ENCODE measurements at regions not wholly inside any gene's neighbourhood (a gene's known extent, or its start where the extent isn't known, plus 50 kb on each side); places are given as distances from the start of the nearest gene placed in this dataset.

- Histone ChIP-seq H4K20me1 (ENCODE audit: insufficient read depth, low read length) (no peaks in the 10 kb centered on the region), H3K9ac (ENCODE audit: low read length) (no peak overlapping the region), H3K4me1 (ENCODE audit: low read length) (no peaks in the 10 kb centered on the region), H3K36me3 (replicated peaks; ENCODE audit: insufficient read depth, low read length) (no peaks in the 10 kb centered on the region), H3K79me2 (ENCODE audit: low read length) (no peaks in the 10 kb centered on the region), H3K27ac (ENCODE audit: low read length) (no peak overlapping the region), H3K27me3 (replicated peaks; ENCODE audit: insufficient read depth, low read length) (no peaks in the 10 kb centered on the region), H3K4me2 (ENCODE audit: low read depth, low read length) (no peak overlapping the region), H3K9me3 (replicated peaks; ENCODE audit: insufficient read depth, low read length) (no peaks in the 10 kb centered on the region), H3K9me2 (replicated peaks; ENCODE audit: insufficient read depth, low read length) (no peaks in the 10 kb centered on the region), H3F3A (ENCODE audit: insufficient read depth, low read length) (no peaks in the 10 kb centered on the region), H2AFZ (ENCODE audit: low read length) (no peak overlapping the region), H3K4me3 (ENCODE audit: low read length) (no peak overlapping the region)
- TF ChIP-seq CTCF (IDR thresholded peaks at IDR 0.05; ENCODE audit: low read length): no peak
- DNase-seq: no peak
Observed at GRCh38 chr6:164075981-164076615, 661.6 kb downstream of the QKI start.

- H3K9me2 ChIP-seq (replicated peaks; ENCODE audit: insufficient read depth, low read length): no peaks in the 10 kb centered on the region
- TF ChIP-seq EZH2phosphoT487 (IDR thresholded peaks at IDR 0.05; ENCODE audit: low read length): no peak
- TF ChIP-seq CTCF (IDR thresholded peaks at IDR 0.05; ENCODE audit: low read length): no peak
- no peak for TF ChIP-seq EZH2 (optimal IDR thresholded peaks at IDR 0.05; ENCODE audit: low read depth, low read length)
Observed at GRCh38 chr6:164072240-164072666, 657.7 kb downstream of the QKI start.

GRCh38 chr6:164069350-164069990, 655.0 kb downstream of the QKI start:
- Histone ChIP-seq H3K27me3 (replicated peaks; ENCODE audit: insufficient read depth, low read length) (no peaks in the 10 kb centered on the region), H4K20me1 (ENCODE audit: insufficient read depth, low read length) (no peaks in the 10 kb centered on the region), H3K4me2 (ENCODE audit: low read depth, low read length) (no peak overlapping the region), H3K79me2 (ENCODE audit: low read length) (no peaks in the 10 kb centered on the region), H3K27ac (ENCODE audit: low read length) (no peak overlapping the region), H3K36me3 (replicated peaks; ENCODE audit: insufficient read depth, low read length) (no peaks in the 10 kb centered on the region), H3K4me3 (ENCODE audit: low read length) (no peak overlapping the region), H3F3A (ENCODE audit: insufficient read depth, low read length) (no peaks in the 10 kb centered on the region), H3K9me2 (replicated peaks; ENCODE audit: insufficient read depth, low read length) (no peaks in the 10 kb centered on the region), H3K9me3 (replicated peaks; ENCODE audit: insufficient read depth, low read length) (no peaks in the 10 kb centered on the region), H2AFZ (ENCODE audit: low read length) (no peak overlapping the region), H3K9ac (ENCODE audit: low read length) (no peak overlapping the region), H3K4me1 (ENCODE audit: low read length) (no peaks in the 10 kb centered on the region)
- TF ChIP-seq EZH2 (optimal IDR thresholded peaks at IDR 0.05; ENCODE audit: low read depth, low read length): no peak
- no peak for TF ChIP-seq EZH2phosphoT487 (IDR thresholded peaks at IDR 0.05; ENCODE audit: low read length)
- no peak for TF ChIP-seq CTCF (IDR thresholded peaks at IDR 0.05; ENCODE audit: low read length)
- DNase-seq: no peak

More at GRCh38 chr6:164072240-164072666, 657.7 kb downstream of the QKI start:
- H3K9me3 ChIP-seq (replicated peaks; ENCODE audit: insufficient read depth, low read length): no peaks in the 10 kb centered on the region
- H3K27ac ChIP-seq (ENCODE audit: low read length): no peak overlapping the region
- no peak overlapping the region for H3K4me2 ChIP-seq (ENCODE audit: low read depth, low read length)
- H3K4me3 ChIP-seq (ENCODE audit: low read length): no peak overlapping the region
- no peak overlapping the region for H3K9ac ChIP-seq (ENCODE audit: low read length)
- H2AFZ ChIP-seq (ENCODE audit: low read length): no peak overlapping the region
- no peaks in the 10 kb centered on the region for H3F3A ChIP-seq (ENCODE audit: insufficient read depth, low read length)
- H4K20me1 ChIP-seq (ENCODE audit: insufficient read depth, low read length): no peaks in the 10 kb centered on the region
- DNase-seq: no peak
- H3K4me1 ChIP-seq (ENCODE audit: low read length): no peaks in the 10 kb centered on the region
- H3K27me3 ChIP-seq (replicated peaks; ENCODE audit: insufficient read depth, low read length): no peaks in the 10 kb centered on the region
- no peaks in the 10 kb centered on the region for H3K79me2 ChIP-seq (ENCODE audit: low read length)
- H3K36me3 ChIP-seq (replicated peaks; ENCODE audit: insufficient read depth, low read length): no peaks in the 10 kb centered on the region

Measured in MM.1S (cell line).